Activated CD8-positive, alpha-beta T cell treated with anti-CD3 and anti-CD28 coated beads for 36 hours (primary cell): ENCODE measurements at regions not wholly inside any gene's neighbourhood (a gene's known extent, or its start where the extent isn't known, plus 50 kb on each side); places are given as distances from the start of the nearest gene placed in this dataset.

ENCODE experiments used
- ATAC-seq: fragments of 200-7000 bp; cut with Tn5 transposase; one replicate; pipeline ENCODE4 v1.10.0; 2021; ENCODE audit warnings: mild to moderate bottlenecking, moderate library complexity
- CTCF ChIA-PET: fragments of 350-600 bp; sonication (Branson Sonifier 250); formaldehyde crosslinking; loops from one replicate; lab custom pipeline; 2021; ENCODE audit warnings: antibody characterized with exemption; lab: Charles Lee
- POLR2A ChIA-PET: fragments of 350-600 bp; sonication (Branson Sonifier 250); formaldehyde crosslinking; loops from one replicate; lab custom pipeline; 2021; ENCODE audit warnings: antibody characterized with exemption; lab: Charles Lee
- DNase-seq: peaks from one replicate; pipeline ENCODE4 v3.0.0-alpha.2; 2020
- H3K27ac Mint-ChIP-seq: one replicate; pipeline ENCODE4 v1.8.0; 2021; ENCODE audit warnings: mild to moderate bottlenecking, mixed read lengths
- H3K27me3 Mint-ChIP-seq: one replicate; pipeline ENCODE4 v1.8.0; 2021; ENCODE audit warnings: mixed read lengths
- H3K36me3 Mint-ChIP-seq: one replicate; pipeline ENCODE4 v1.8.0; 2021; ENCODE audit warnings: low read depth, mixed read lengths
- H3K4me1 Mint-ChIP-seq: one replicate; pipeline ENCODE4 v1.8.0; 2021; ENCODE audit warnings: low read depth, mixed read lengths
- H3K4me3 Mint-ChIP-seq: one replicate; pipeline ENCODE4 v1.8.0; 2021; ENCODE audit warnings: mild to moderate bottlenecking, moderate library complexity, mixed read lengths
- H3K9me3 Mint-ChIP-seq: one replicate; pipeline ENCODE4 v1.8.0; 2021; ENCODE audit warnings: mixed read lengths
- intact Hi-C: fragments of 100-400 bp; cut with micrococcal nuclease; formaldehyde crosslinking; loops from one replicate; pipeline ENCODE4 v1.10.0; 2022
- TF ChIP-seq, protein P1 (sequence below): fragments of 200-600 bp; IDR thresholded peaks from one replicate; pipeline ENCODE4 v1.8.0; 2022; ENCODE audit warnings: antibody characterized with exemption, mild to moderate bottlenecking

- Mint-ChIP-seq H3K9me3 (peaks cover 4% of the 10 kb centered on the region), H3K27me3 (peaks cover 3% of the 10 kb centered on the region), H3K36me3 (no peaks in the 10 kb centered on the region), H3K4me1 (peaks cover 2% of the 10 kb centered on the region), H3K27ac (no peak overlapping the region), H3K4me3 (no peak overlapping the region)
- DNase-seq (no peak), ATAC-seq (no peak)
- ChIA-PET CTCF (no interaction called here), POLR2A (no interaction called here)
- TF ChIP-seq, protein P1, sequence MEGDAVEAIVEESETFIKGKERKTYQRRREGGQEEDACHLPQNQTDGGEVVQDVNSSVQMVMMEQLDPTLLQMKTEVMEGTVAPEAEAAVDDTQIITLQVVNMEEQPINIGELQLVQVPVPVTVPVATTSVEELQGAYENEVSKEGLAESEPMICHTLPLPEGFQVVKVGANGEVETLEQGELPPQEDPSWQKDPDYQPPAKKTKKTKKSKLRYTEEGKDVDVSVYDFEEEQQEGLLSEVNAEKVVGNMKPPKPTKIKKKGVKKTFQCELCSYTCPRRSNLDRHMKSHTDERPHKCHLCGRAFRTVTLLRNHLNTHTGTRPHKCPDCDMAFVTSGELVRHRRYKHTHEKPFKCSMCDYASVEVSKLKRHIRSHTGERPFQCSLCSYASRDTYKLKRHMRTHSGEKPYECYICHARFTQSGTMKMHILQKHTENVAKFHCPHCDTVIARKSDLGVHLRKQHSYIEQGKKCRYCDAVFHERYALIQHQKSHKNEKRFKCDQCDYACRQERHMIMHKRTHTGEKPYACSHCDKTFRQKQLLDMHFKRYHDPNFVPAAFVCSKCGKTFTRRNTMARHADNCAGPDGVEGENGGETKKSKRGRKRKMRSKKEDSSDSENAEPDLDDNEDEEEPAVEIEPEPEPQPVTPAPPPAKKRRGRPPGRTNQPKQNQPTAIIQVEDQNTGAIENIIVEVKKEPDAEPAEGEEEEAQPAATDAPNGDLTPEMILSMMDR, result no peak
- intact Hi-C loops, result no loop called here
These were observed 597.1 kb upstream of the USP24 start for GRCh38 chr1:55812281-55812680.

- H3K9me3 Mint-ChIP-seq, result peaks cover 4% of the 10 kb centered on the region
- CTCF ChIA-PET, result no interaction called here
- H3K4me1 Mint-ChIP-seq, result no peaks in the 10 kb centered on the region
- no peak overlapping the region for H3K4me3 Mint-ChIP-seq
- POLR2A ChIA-PET, result no interaction called here
- ATAC-seq, result no peak
- no peak for DNase-seq
- no peak overlapping the region for H3K27ac Mint-ChIP-seq
- no peaks in the 10 kb centered on the region for H3K36me3 Mint-ChIP-seq
- peaks cover 7% of the 10 kb centered on the region for H3K27me3 Mint-ChIP-seq
- TF ChIP-seq, protein P1, result no peak
- intact Hi-C loops, result no loop called here
These were observed 593.1 kb upstream of the USP24 start for GRCh38 chr1:55808263-55808662.

DNA sequence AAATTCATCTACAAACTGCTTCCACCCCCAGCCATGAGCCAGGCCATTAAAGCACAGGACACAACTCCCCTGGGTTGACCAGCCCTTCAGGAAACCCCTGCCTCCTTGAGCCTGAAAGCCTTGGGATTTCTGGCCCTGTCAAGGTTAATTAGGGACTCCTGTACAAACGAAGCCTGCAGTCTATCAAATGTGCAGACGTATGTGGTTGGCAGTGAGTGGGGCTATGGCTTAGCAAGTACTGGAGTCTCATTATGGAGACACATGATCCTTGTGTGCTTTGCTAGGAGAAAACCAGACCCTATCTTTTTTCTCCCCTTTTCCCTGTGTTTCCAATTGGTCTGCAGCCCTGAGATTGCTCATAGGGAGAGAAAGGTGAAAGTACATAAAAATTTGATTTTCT is 588.3 kb upstream of the USP24 start:
- peaks cover 6% of the 10 kb centered on the region for H3K9me3 Mint-ChIP-seq
- H3K4me1 Mint-ChIP-seq, result no peaks in the 10 kb centered on the region
- ATAC-seq (no peak), DNase-seq (no peak)
- CTCF ChIA-PET, result no interaction called here
- H3K4me3 Mint-ChIP-seq, result no peak overlapping the region
- intact Hi-C loops, result no loop called here
- no peak overlapping the region for H3K27ac Mint-ChIP-seq
- H3K27me3 Mint-ChIP-seq, result peaks cover 7% of the 10 kb centered on the region
- H3K36me3 Mint-ChIP-seq, result no peaks in the 10 kb centered on the region
- POLR2A ChIA-PET, result no interaction called here
- TF ChIP-seq, protein P1, result no peak

DNA sequence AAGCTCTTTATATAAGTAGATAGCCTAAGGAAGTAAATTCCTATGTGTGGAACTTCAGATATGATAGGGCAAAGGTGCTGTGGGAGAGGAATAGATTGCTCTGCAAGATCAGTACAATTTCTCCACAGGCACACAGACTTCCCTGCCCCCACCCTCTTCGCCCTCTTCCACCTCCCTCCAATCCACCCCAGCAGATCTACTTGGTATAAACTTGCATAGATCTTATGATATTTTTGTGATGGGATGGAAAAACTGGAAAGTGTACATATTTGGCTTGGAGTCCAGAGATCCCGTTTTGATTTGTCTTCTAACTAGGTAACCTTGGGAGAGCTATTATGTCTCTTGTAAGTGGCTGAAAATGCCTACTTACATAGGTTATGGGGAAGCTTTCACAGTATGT is 586.3 kb upstream of the USP24 start:
- H3K27me3 Mint-ChIP-seq, result peaks cover 7% of the 10 kb centered on the region
- no peaks in the 10 kb centered on the region for H3K36me3 Mint-ChIP-seq
- peaks cover 2% of the 10 kb centered on the region for H3K9me3 Mint-ChIP-seq
- no peak for ATAC-seq
- H3K4me1 Mint-ChIP-seq, result no peaks in the 10 kb centered on the region
- ChIA-PET CTCF (interaction anchor here (1.3 kb wide), 1 partner anchor 9 kb away, joined by 3 read pairs; no protein-coding TSS in a partner anchor), POLR2A (interaction anchor here (1.3 kb wide), 1 partner anchor 19 kb away, joined by 3 read pairs; no protein-coding TSS in a partner anchor)
- intact Hi-C loops, result no loop called here
- DNase-seq, result no peak
- TF ChIP-seq, protein P1, result no peak
- H3K4me3 Mint-ChIP-seq, result no peak overlapping the region
- no peak overlapping the region for H3K27ac Mint-ChIP-seq

- POLR2A ChIA-PET, result interaction anchor here (1.3 kb wide), 1 partner anchor 18 kb away, joined by 3 read pairs; no protein-coding TSS in a partner anchor
- Mint-ChIP-seq H3K9me3 (peaks cover 2% of the 10 kb centered on the region), H3K27ac (no peak overlapping the region), H3K27me3 (peaks cover 3% of the 10 kb centered on the region), H3K4me3 (no peak overlapping the region), H3K36me3 (no peaks in the 10 kb centered on the region), H3K4me1 (no peaks in the 10 kb centered on the region)
- CTCF ChIA-PET, result no interaction called here
- intact Hi-C loops, result no loop called here
- ATAC-seq (no peak), DNase-seq (no peak)
- TF ChIP-seq, protein P1, result no peak
These were observed 585.3 kb upstream of the USP24 start for GRCh38 chr1:55800503-55800902.
